ENCODE measurements at regions not wholly inside any gene's neighbourhood (a gene's known extent, or its start where the extent isn't known, plus 50 kb on each side); places are given as distances from the start of the nearest gene placed in this dataset.

- no peak for DNase-seq (ENCODE audit: extremely low read depth in 1 of 11, low read depth in 9 of 11, low spot score in 4 of 11)
Observed at GRCh38 chr3:152695840-152696239, 139.1 kb upstream of the P2RY1 start.

GRCh38 chr3:152696962-152697361 is 138.0 kb upstream of the P2RY1 start:
- DNase-seq (ENCODE audit: extremely low read depth in 1 of 11, low read depth in 9 of 11, low spot score in 4 of 11), result no peak

- no peak for DNase-seq (ENCODE audit: extremely low read depth in 1 of 11, low read depth in 9 of 11, low spot score in 4 of 11)
Observed at GRCh38 chr3:152703245-152703890, 131.6 kb upstream of the P2RY1 start.

GRCh38 chr3:152706991-152707713 is 127.8 kb upstream of the P2RY1 start:
- DNase-seq (ENCODE audit: extremely low read depth in 1 of 11, low read depth in 9 of 11, low spot score in 4 of 11), result no peak

GRCh38 chr3:152709659-152710058 is 125.3 kb upstream of the P2RY1 start:
- DNase-seq (ENCODE audit: extremely low read depth in 1 of 11, low read depth in 9 of 11, low spot score in 4 of 11), result no peak

- DNase-seq (ENCODE audit: extremely low read depth in 1 of 11, low read depth in 9 of 11, low spot score in 4 of 11), result no peak
Observed at GRCh38 chr3:152710549-152710948, 124.4 kb upstream of the P2RY1 start.

- no peak for DNase-seq (ENCODE audit: extremely low read depth in 1 of 11, low read depth in 9 of 11, low spot score in 4 of 11)
Observed at GRCh38 chr3:152713989-152714388, 120.9 kb upstream of the P2RY1 start.

- no peak for DNase-seq (ENCODE audit: extremely low read depth in 1 of 11, low read depth in 9 of 11, low spot score in 4 of 11)
Observed at GRCh38 chr3:152714507-152714906, 120.4 kb upstream of the P2RY1 start.

- DNase-seq (ENCODE audit: extremely low read depth in 1 of 11, low read depth in 9 of 11, low spot score in 4 of 11), result no peak
Observed at GRCh38 chr3:152717252-152717651, 117.7 kb upstream of the P2RY1 start.

- no peak for DNase-seq (ENCODE audit: extremely low read depth in 1 of 11, low read depth in 9 of 11, low spot score in 4 of 11)
Observed at GRCh38 chr3:152718810-152719209, 116.1 kb upstream of the P2RY1 start.

GRCh38 chr3:152719264-152719663 is 115.7 kb upstream of the P2RY1 start:
- no peak for DNase-seq (ENCODE audit: extremely low read depth in 1 of 11, low read depth in 9 of 11, low spot score in 4 of 11)

GRCh38 chr3:152720951-152721718 is 113.8 kb upstream of the P2RY1 start:
- DNase-seq (ENCODE audit: extremely low read depth in 1 of 11, low read depth in 9 of 11, low spot score in 4 of 11), result no peak

- DNase-seq (ENCODE audit: extremely low read depth in 1 of 11, low read depth in 9 of 11, low spot score in 4 of 11), result no peak
Observed at GRCh38 chr3:152724270-152724669, 110.7 kb upstream of the P2RY1 start.

- DNase-seq (ENCODE audit: extremely low read depth in 1 of 11, low read depth in 9 of 11, low spot score in 4 of 11), result no peak
Observed at GRCh38 chr3:152728231-152728980, 106.5 kb upstream of the P2RY1 start.

GRCh38 chr3:152729906-152730305 is 105.0 kb upstream of the P2RY1 start:
- DNase-seq (ENCODE audit: extremely low read depth in 1 of 11, low read depth in 9 of 11, low spot score in 4 of 11), result no peak

- DNase-seq (ENCODE audit: extremely low read depth in 1 of 11, low read depth in 9 of 11, low spot score in 4 of 11), result no peak
Observed at GRCh38 chr3:152731511-152731910, 103.4 kb upstream of the P2RY1 start.

GRCh38 chr3:152733584-152734119 is 101.3 kb upstream of the P2RY1 start:
- DNase-seq (ENCODE audit: extremely low read depth in 1 of 11, low read depth in 9 of 11, low spot score in 4 of 11), result no peak

- DNase-seq (ENCODE audit: extremely low read depth in 1 of 11, low read depth in 9 of 11, low spot score in 4 of 11), result no peak
Observed at GRCh38 chr3:152737021-152737908, 97.7 kb upstream of the P2RY1 start.

All from renal cortex interstitium (tissue), 11 donors.